ENCODE measurements at regions not wholly inside any gene's neighbourhood (a gene's known extent, or its start where the extent isn't known, plus 50 kb on each side); places are given as distances from the start of the nearest gene placed in this dataset.

- no peak for TF ChIP-seq SMAD1 (IDR thresholded peaks at IDR 0.05; ENCODE audit: low read depth, partially characterized antibody)
These were observed 217.7 kb upstream of the TLE3 start (continued) for GRCh38 chr15:70315431-70315830.

GRCh38 chr15:70314688-70315087 lies 217.0 kb upstream of the TLE3 start:
- Histone ChIP-seq H3K27me3 (replicated peaks in 1 of 2; ENCODE audit: control insufficient read depth in 2 of 2, insufficient read depth in 2 of 2, low read length in 1 of 2) (no peaks in the 10 kb centered on the region; a peak in 2 of 4 replicates), H3K4me1 (ENCODE audit: control insufficient read depth, insufficient read depth, low read length) (peaks cover 15% of the 10 kb centered on the region), H3K4me3 (no peak overlapping the region), H3K9me3 (replicated peaks; ENCODE audit: control insufficient read depth, insufficient read depth, low read length) (no peaks in the 10 kb centered on the region), H3K36me3 (ENCODE audit: control insufficient read depth in 2 of 2, insufficient read depth in 2 of 2, low read length in 1 of 2) (no peaks in the 10 kb centered on the region), H2AFZ (ENCODE audit: control insufficient read depth, low read depth, low read length) (no peak overlapping the region), H4K20me1 (ENCODE audit: control insufficient read depth, insufficient read depth) (no peaks in the 10 kb centered on the region), H3K79me2 (ENCODE audit: control insufficient read depth, insufficient read depth, low read length) (no peaks in the 10 kb centered on the region), H3K27ac (ENCODE audit: control insufficient read depth, insufficient read depth) (no peak overlapping the region), H3K4me2 (ENCODE audit: control insufficient read depth, insufficient read depth) (no peak overlapping the region), H3K9ac (ENCODE audit: control insufficient read depth, insufficient read depth, low read length) (no peak overlapping the region)
- in situ Hi-C loops (cut with MboI) (no loop called here), intact Hi-C loops (cut with micrococcal nuclease; ENCODE audit: unreplicated experiment) (no loop called here)
- DNase-seq (ENCODE audit: low read depth, low spot score) (no peak), ATAC-seq (no peak), FAIRE-seq (peak; percentile 44)
- ChIA-PET SMC1A (ENCODE audit: uncharacterized antibody, unreplicated experiment) (no interaction called here), CTCF (no interaction called here), POLR2A (no interaction called here), RAD21 (ENCODE audit: unreplicated experiment) (no interaction called here)
- 61% methylated on average over 3 of the region's 3 CpGs for WGBS (ENCODE audit: insufficient coverage, insufficient replicate concordance, low lambda C conversion rate, missing lambda C conversion rate)
- no TSS peak for BruUV-seq (replicated peaks)
- no peak for TF ChIP-seq SKIL (IDR thresholded peaks at IDR 0.05; ENCODE audit: low read depth, poor library complexity, severe bottlenecking)
- TF ChIP-seq RBBP5 (conservative IDR thresholded peaks at IDR 0.05): no peak
- TF ChIP-seq EED (IDR thresholded peaks at IDR 0.05; ENCODE audit: low read depth): no peak
- TF ChIP-seq BACH1 (IDR thresholded peaks at IDR 0.05; ENCODE audit: borderline replicate concordance): no peak
- TF ChIP-seq KLF5 (IDR thresholded peaks at IDR 0.05; ENCODE audit: partially characterized antibody): no peak
- TF ChIP-seq SRF (IDR thresholded peaks at IDR 0.05; ENCODE audit: low read depth in 2 of 2, low read length in 2 of 2): no peak
- TF ChIP-seq BHLHE40 (IDR thresholded peaks at IDR 0.05; ENCODE audit: borderline replicate concordance in 1 of 2, low read depth in 2 of 2, low read length in 1 of 2): no peak
- TF ChIP-seq REST (IDR thresholded peaks at IDR 0.05; ENCODE audit: low read depth, low read length): no peak
- no peak for TF ChIP-seq ZNF687 (IDR thresholded peaks at IDR 0.05)
- no peak for TF ChIP-seq JUNB (IDR thresholded peaks at IDR 0.05)
- TF ChIP-seq HCFC1 (IDR thresholded peaks at IDR 0.05; ENCODE audit: low read length): no peak
- no peak for TF ChIP-seq SMARCA5 (IDR thresholded peaks at IDR 0.05)
- no peak for TF ChIP-seq RFX5 (IDR thresholded peaks at IDR 0.05; ENCODE audit: low read depth, low read length)
- no peak for TF ChIP-seq HDAC6 (IDR thresholded peaks at IDR 0.05; ENCODE audit: unreplicated experiment)
